PFSK-1 (cell line): ENCODE measurements at regions not wholly inside any gene's neighbourhood (a gene's known extent, or its start where the extent isn't known, plus 50 kb on each side); places are given as distances from the start of the nearest gene placed in this dataset.

Experiments
- FOXP2 ChIP-seq: optimal IDR thresholded peaks from 2 replicates; pipeline ENCODE3; 2011; ENCODE audit warnings: borderline replicate concordance, control low read depth, inconsistent platforms; ENCODE audit not compliant: insufficient read depth; ENCODE audit errors: extremely low read length, extremely low read depth
- POLR2AphosphoS5 ChIP-seq: IDR thresholded peaks from 2 replicates; pipeline ENCODE4 v1.6.1; 2012; ENCODE audit warnings: low read depth, mild to moderate bottlenecking, control low read depth, low read length, moderate library complexity
- SIN3A ChIP-seq: IDR thresholded peaks from 2 replicates; pipeline ENCODE4 v1.6.1; 2012; ENCODE audit warnings: mild to moderate bottlenecking, low read length, moderate library complexity, borderline replicate concordance; ENCODE audit not compliant: insufficient read depth
- TAF1 ChIP-seq: IDR thresholded peaks from 2 replicates; pipeline ENCODE4 v1.6.1; 2012; ENCODE audit warnings: low read length, control low read depth, borderline replicate concordance; ENCODE audit not compliant: insufficient read depth
- TF ChIP-seq, protein P1 (sequence below), 2 experiments: IDR thresholded peaks; 2 replicates each; pipeline versions ENCODE4 v1.6.1 to v1.8.0; 2011 to 2012; ENCODE audit warnings: low read depth in 2 of 2, low read length in 2 of 2, control low read depth in 1 of 2, inconsistent platforms in 1 of 2, mild to moderate bottlenecking in 1 of 2, moderate library complexity in 1 of 2; ENCODE audit not compliant: insufficient read depth in 1 of 2

DNA sequence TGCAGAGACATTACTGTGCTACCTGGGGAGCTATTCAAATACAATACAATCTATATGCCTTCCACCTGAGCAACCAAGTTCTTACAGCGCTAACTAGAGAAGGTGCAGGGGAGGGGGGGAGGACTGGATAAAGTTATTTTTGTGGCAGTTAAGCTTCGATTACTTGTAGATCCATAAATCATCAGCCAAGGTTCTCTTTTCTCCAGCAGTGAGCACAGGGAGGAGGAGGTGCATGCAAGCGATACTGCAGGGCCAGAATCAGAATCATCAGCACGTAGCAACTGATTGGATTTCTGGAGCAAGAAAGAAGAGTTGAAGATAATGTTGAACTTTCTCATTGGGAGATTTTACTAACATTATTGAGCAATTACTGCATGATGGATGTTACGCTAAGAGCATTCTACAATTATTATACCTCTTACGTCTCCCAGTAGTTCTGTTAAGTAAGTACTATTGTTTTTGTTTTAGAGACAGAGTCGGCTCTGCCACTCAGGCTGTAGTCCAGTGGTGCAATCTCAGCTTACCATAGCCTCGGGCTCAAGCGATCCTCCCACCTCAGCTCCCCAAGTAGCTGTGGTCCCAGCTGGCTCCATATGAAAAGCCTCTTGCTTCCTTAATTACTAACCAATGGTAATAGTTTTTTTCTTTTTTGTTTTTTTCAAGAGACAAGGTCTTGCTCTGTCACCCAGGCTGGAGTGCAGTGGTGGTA lies 74.6 kb upstream of the EEA1 start:
- TF ChIP-seq, protein P1, sequence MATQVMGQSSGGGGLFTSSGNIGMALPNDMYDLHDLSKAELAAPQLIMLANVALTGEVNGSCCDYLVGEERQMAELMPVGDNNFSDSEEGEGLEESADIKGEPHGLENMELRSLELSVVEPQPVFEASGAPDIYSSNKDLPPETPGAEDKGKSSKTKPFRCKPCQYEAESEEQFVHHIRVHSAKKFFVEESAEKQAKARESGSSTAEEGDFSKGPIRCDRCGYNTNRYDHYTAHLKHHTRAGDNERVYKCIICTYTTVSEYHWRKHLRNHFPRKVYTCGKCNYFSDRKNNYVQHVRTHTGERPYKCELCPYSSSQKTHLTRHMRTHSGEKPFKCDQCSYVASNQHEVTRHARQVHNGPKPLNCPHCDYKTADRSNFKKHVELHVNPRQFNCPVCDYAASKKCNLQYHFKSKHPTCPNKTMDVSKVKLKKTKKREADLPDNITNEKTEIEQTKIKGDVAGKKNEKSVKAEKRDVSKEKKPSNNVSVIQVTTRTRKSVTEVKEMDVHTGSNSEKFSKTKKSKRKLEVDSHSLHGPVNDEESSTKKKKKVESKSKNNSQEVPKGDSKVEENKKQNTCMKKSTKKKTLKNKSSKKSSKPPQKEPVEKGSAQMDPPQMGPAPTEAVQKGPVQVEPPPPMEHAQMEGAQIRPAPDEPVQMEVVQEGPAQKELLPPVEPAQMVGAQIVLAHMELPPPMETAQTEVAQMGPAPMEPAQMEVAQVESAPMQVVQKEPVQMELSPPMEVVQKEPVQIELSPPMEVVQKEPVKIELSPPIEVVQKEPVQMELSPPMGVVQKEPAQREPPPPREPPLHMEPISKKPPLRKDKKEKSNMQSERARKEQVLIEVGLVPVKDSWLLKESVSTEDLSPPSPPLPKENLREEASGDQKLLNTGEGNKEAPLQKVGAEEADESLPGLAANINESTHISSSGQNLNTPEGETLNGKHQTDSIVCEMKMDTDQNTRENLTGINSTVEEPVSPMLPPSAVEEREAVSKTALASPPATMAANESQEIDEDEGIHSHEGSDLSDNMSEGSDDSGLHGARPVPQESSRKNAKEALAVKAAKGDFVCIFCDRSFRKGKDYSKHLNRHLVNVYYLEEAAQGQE (IDR thresholded peaks at IDR 0.05; ENCODE audit: insufficient read depth in 1 of 2, low read depth in 2 of 2, low read length in 2 of 2): no peak
- no peak for TF ChIP-seq TAF1
- no peak for TF ChIP-seq POLR2AphosphoS5
- TF ChIP-seq SIN3A: no peak
- no peak for TF ChIP-seq FOXP2

DNA sequence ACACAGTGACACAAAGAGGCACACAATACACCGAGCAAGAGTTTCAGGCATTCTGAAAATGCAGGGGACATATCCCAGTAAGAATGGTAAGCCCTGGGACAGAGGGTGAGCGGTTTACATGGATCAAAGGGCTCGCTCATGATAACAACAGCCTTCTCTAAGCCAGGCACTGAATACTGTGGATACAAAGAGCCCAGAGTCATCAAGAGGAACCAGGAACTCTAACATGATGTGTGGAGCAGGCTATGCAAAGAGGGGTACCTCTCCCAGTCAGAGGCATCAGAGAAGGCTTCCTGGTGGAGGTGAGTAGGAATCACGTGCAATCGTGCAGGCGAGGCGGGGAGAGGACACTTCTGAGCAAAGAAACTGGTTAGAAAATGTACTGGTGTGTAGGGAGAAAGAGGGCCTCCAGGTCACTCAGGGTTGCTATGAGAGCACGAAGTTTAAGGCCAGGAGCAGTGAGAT lies 76.9 kb upstream of the EEA1 start:
- TF ChIP-seq, protein P1 (IDR thresholded peaks at IDR 0.05; ENCODE audit: insufficient read depth in 1 of 2, low read depth in 2 of 2, low read length in 2 of 2): no peak
- no peak for TF ChIP-seq SIN3A
- TF ChIP-seq FOXP2: no peak
- no peak for TF ChIP-seq POLR2AphosphoS5
- no peak for TF ChIP-seq TAF1

DNA sequence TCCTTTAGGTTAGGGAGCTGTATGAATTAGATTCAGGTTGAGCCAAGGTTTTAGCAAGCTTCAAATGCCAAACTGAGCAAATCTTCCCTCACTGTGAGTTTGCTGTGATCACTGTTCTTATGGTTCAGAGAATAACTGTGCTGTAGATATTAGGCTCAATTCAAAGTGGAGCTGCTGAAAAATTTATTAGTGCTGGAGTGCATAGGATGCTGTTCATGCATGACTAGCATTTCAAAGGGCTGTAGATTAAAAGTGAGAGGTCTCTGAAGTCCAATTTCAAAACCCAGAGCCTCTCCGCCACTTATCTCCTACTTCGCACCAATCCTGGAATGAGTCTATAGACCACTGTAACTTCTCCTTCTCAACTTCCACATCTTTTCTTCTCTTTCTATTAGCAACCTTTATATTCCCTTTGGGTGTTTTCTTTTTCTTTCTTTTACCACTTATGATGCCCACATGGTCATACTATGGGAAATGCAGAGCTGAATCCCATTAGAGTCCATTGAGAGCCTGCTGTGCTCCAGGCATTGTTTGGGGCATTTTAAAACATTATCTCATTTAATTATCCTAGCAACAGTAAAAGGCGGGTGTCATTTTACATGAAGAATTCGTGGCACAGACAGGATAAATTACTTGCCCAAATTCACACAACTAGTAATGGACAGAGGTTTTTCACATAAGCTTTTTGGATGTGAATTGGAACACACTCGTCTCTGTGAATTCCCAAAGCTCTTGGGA lies 77.5 kb upstream of the EEA1 start:
- TF ChIP-seq, protein P1 (IDR thresholded peaks at IDR 0.05; ENCODE audit: insufficient read depth in 1 of 2, low read depth in 2 of 2, low read length in 2 of 2): no peak
- TF ChIP-seq SIN3A (no peak), FOXP2 (no peak), POLR2AphosphoS5 (no peak), TAF1 (no peak)

DNA sequence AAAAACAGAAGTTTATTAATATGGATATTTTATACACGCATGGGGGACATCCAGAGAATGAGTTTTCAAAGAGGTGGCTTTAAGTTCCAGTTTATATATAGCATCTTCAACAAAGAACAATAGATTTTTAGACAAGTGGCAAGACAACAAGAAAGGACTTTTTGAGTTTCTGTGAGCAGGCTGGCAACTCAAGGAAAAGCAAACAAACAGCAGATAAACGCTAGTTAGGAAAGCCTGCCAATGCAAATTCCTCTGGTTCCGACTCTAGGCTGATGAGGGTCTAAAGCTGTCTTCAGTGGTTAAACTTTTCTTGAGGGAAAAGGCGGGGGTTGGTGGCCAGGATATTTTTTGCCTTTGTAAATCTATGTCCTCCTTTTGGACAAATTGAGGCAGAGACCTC lies 78.4 kb upstream of the EEA1 start:
- TF ChIP-seq, protein P1 (IDR thresholded peaks at IDR 0.05; ENCODE audit: insufficient read depth in 1 of 2, low read depth in 2 of 2, low read length in 2 of 2): no peak
- TF ChIP-seq POLR2AphosphoS5 (no peak), TAF1 (no peak), SIN3A (no peak), FOXP2 (no peak)
